ENCODE measurements at regions not wholly inside any gene's neighbourhood (a gene's known extent, or its start where the extent isn't known, plus 50 kb on each side); places are given as distances from the start of the nearest gene placed in this dataset.
"Not testable (repeated sequence)": the region's sequence is repeated elsewhere in the genome, so short reads cannot be mapped to it uniquely, and the experiment has no call there.

GRCh38 chr14:106021832-106022231 lies 495.4 kb downstream of the TMEM121 start:
- H3K4me3 ChIP-seq (ENCODE audit: extremely low read depth, insufficient read depth, low read length, poor library complexity, severe bottlenecking) = no peak overlapping the region
- H3K27ac ChIP-seq (ENCODE audit: low read depth, low read length, severe bottlenecking) = no peak overlapping the region
- WGBS, 2 experiments (ENCODE audit: insufficient coverage in 2 of 2) = 40% methylated on average over 1 of the region's 3 CpGs; no CpG with 5 or more reads in 1 of the 2 experiments
- no peaks in the 10 kb centered on the region for H3K4me1 ChIP-seq (ENCODE audit: control insufficient read depth, insufficient read depth, low read length, poor library complexity, severe bottlenecking)
- peaks cover 6% of the 10 kb centered on the region for H3K9me3 ChIP-seq (ENCODE audit: control insufficient read depth, low read length)
- H3K36me3 ChIP-seq (ENCODE audit: control insufficient read depth, insufficient read depth, low read length) = no peaks in the 10 kb centered on the region

DNA sequence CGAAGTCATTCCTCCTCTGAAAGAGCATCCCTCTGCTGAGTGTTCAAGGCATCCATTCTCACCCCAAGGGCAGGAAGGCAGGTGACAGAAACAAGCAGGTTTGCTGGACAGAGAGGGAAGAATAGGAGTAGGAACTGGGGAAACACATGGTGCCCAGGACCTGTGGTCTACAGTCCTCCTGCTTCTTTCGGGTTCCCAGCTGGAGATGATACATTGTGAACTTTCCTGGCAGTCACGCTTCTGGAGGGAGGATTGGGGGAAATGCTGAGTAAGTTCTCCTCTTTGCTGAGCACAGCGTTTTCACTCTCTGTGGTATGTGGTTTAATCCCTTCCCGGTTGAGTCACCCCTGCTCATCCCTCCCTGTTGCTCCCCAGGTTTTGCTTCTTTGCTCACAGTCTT lies 496.3 kb downstream of the TMEM121 start:
- not testable (repeated sequence) for H3K36me3 ChIP-seq (ENCODE audit: control insufficient read depth, insufficient read depth, low read length); H3K4me3 ChIP-seq (ENCODE audit: extremely low read depth, insufficient read depth, low read length, poor library complexity, severe bottlenecking); H3K27ac ChIP-seq (ENCODE audit: low read depth, low read length, severe bottlenecking); H3K4me1 ChIP-seq (ENCODE audit: control insufficient read depth, insufficient read depth, low read length, poor library complexity, severe bottlenecking); H3K9me3 ChIP-seq (ENCODE audit: control insufficient read depth, low read length)
- WGBS, 2 experiments (ENCODE audit: insufficient coverage in 2 of 2) = 100% methylated on average over 1 of the region's 5 CpGs; no CpG with 5 or more reads in 1 of the 2 experiments

DNA sequence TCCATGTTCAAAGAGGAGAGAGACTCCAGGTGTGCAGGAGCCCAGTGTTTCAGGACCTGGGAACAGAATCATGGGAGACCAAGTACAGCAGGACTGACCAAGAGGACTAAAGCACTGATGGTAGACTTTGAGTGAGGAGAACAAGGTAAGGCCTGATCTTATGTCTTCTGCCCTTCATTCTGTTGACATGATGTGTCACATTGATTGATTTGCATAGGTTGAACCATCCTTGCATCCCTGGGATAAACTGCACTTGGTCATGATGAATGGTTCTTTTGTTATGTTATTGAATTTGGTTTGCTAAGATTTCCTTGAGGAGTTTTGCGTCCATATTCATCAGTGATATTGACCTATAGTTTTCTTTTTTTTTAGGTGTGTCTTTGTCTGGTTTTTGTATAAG lies 497.0 kb downstream of the TMEM121 start:
- no peaks in the 10 kb centered on the region for H3K4me1 ChIP-seq (ENCODE audit: control insufficient read depth, insufficient read depth, low read length, poor library complexity, severe bottlenecking)
- no CpG with 5 or more reads among the region's 1 CpG for WGBS, 2 experiments (ENCODE audit: insufficient coverage in 2 of 2)
- H3K36me3 ChIP-seq (ENCODE audit: control insufficient read depth, insufficient read depth, low read length) = no peaks in the 10 kb centered on the region
- H3K27ac ChIP-seq (ENCODE audit: low read depth, low read length, severe bottlenecking) = no peak overlapping the region
- H3K9me3 ChIP-seq (ENCODE audit: control insufficient read depth, low read length) = peaks cover 10% of the 10 kb centered on the region
- H3K4me3 ChIP-seq (ENCODE audit: extremely low read depth, insufficient read depth, low read length, poor library complexity, severe bottlenecking) = no peak overlapping the region

DNA sequence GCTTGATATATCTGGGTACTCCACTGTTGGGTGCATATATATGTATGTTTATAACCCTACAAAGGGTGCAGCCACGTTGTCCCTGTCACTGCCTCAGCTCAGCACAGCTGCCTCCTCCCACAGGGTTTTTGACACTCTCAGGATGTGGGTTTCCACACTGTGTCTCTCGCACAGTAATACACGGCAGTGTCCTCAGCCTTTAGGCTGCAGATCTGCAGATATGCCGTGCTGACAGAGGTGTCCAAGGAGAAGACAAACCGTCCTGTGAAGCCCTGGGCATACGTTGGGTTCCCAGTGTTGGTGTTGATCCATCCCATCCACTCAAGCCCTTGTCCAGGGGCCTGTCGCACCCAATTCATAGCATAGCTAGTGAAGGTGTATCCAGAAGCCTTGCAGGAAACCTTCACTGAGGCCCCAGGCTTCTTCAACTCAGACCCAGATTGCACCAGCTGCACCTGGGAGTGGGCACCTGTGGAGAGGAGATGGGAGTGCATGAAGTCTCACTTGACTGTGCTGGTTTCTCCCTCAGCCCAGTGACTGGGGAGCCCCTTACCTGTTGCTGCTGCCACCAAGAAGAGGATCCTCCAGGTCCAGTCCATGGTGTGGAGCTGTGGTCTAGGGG lies 498.7 kb downstream of the TMEM121 start:
- 80% methylated on average over 1 to 4 of the region's 7 CpGs for WGBS, 2 experiments (ENCODE audit: insufficient coverage in 2 of 2)
- Histone ChIP-seq H3K27ac (ENCODE audit: low read depth, low read length, severe bottlenecking) (no peak overlapping the region), H3K4me3 (ENCODE audit: extremely low read depth, insufficient read depth, low read length, poor library complexity, severe bottlenecking) (no peak overlapping the region), H3K4me1 (ENCODE audit: control insufficient read depth, insufficient read depth, low read length, poor library complexity, severe bottlenecking) (no peaks in the 10 kb centered on the region), H3K36me3 (ENCODE audit: control insufficient read depth, insufficient read depth, low read length) (no peaks in the 10 kb centered on the region), H3K9me3 (ENCODE audit: control insufficient read depth, low read length) (peaks cover 21% of the 10 kb centered on the region)

DNA sequence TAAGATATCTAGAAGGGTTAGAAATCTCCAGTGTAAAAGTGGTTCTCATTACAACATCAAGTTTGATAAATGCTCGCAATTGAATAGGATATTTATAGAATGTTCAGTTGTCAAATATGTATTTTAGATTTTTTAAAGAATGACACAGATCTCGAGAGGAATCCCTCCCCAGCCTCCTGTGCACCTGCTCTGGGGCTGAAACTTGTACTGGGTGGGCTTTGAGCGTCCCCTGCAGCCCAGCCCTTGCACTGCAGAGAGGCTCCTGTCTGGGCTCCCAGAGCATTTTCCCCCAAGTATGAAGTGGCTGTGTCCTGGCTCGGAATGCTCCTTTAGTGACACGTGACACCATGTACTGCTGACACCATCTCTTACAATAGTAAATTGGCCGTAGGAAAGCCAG lies 499.6 kb downstream of the TMEM121 start:
- no peak overlapping the region for H3K27ac ChIP-seq (ENCODE audit: low read depth, low read length, severe bottlenecking)
- WGBS, 2 experiments (ENCODE audit: insufficient coverage in 2 of 2) = 20 to 42% methylated on average over 1 to 5 of the region's 6 CpGs
- H3K9me3 ChIP-seq (ENCODE audit: control insufficient read depth, low read length) = peaks cover 29% of the 10 kb centered on the region
- no peak overlapping the region for H3K4me3 ChIP-seq (ENCODE audit: extremely low read depth, insufficient read depth, low read length, poor library complexity, severe bottlenecking)
- H3K36me3 ChIP-seq (ENCODE audit: control insufficient read depth, insufficient read depth, low read length) = no peaks in the 10 kb centered on the region
- no peaks in the 10 kb centered on the region for H3K4me1 ChIP-seq (ENCODE audit: control insufficient read depth, insufficient read depth, low read length, poor library complexity, severe bottlenecking)

- not testable (repeated sequence) for H3K4me1 ChIP-seq (ENCODE audit: control insufficient read depth, insufficient read depth, low read length, poor library complexity, severe bottlenecking); H3K36me3 ChIP-seq (ENCODE audit: control insufficient read depth, insufficient read depth, low read length); H3K27ac ChIP-seq (ENCODE audit: low read depth, low read length, severe bottlenecking); H3K4me3 ChIP-seq (ENCODE audit: extremely low read depth, insufficient read depth, low read length, poor library complexity, severe bottlenecking)
- WGBS, 2 experiments (ENCODE audit: insufficient coverage in 2 of 2) = 49 to 59% methylated on average over 2 to 4 of the region's 6 CpGs
- H3K9me3 ChIP-seq (ENCODE audit: control insufficient read depth, low read length) = peaks cover 35% of the 10 kb centered on the region
These were observed 501.4 kb downstream of the TMEM121 start for GRCh38 chr14:106027759-106028158.

- Histone ChIP-seq H3K9me3 (ENCODE audit: control insufficient read depth, low read length) (peaks cover 52% of the 10 kb centered on the region), H3K4me1 (ENCODE audit: control insufficient read depth, insufficient read depth, low read length, poor library complexity, severe bottlenecking) (no peaks in the 10 kb centered on the region), H3K36me3 (ENCODE audit: control insufficient read depth, insufficient read depth, low read length) (no peaks in the 10 kb centered on the region), H3K27ac (ENCODE audit: low read depth, low read length, severe bottlenecking) (no peak overlapping the region), H3K4me3 (ENCODE audit: extremely low read depth, insufficient read depth, low read length, poor library complexity, severe bottlenecking) (no peak overlapping the region)
- WGBS, 2 experiments (ENCODE audit: insufficient coverage in 2 of 2) = 43 to 83% methylated on average over 1 of the region's 4 CpGs
These were observed 503.6 kb downstream of the TMEM121 start for GRCh38 chr14:106029959-106030358.

- no peak overlapping the region for H3K27ac ChIP-seq (ENCODE audit: low read depth, low read length, severe bottlenecking)
- H3K36me3 ChIP-seq (ENCODE audit: control insufficient read depth, insufficient read depth, low read length) = no peaks in the 10 kb centered on the region
- no peak overlapping the region for H3K4me3 ChIP-seq (ENCODE audit: extremely low read depth, insufficient read depth, low read length, poor library complexity, severe bottlenecking)
- peaks cover 60% of the 10 kb centered on the region for H3K9me3 ChIP-seq (ENCODE audit: control insufficient read depth, low read length)
- WGBS, 2 experiments (ENCODE audit: insufficient coverage in 2 of 2) = 88% methylated on average over 3 of the region's 6 CpGs; no CpG with 5 or more reads in 1 of the 2 experiments
- no peaks in the 10 kb centered on the region for H3K4me1 ChIP-seq (ENCODE audit: control insufficient read depth, insufficient read depth, low read length, poor library complexity, severe bottlenecking)
These were observed 511.0 kb downstream of the TMEM121 start for GRCh38 chr14:106037380-106037779.

DNA sequence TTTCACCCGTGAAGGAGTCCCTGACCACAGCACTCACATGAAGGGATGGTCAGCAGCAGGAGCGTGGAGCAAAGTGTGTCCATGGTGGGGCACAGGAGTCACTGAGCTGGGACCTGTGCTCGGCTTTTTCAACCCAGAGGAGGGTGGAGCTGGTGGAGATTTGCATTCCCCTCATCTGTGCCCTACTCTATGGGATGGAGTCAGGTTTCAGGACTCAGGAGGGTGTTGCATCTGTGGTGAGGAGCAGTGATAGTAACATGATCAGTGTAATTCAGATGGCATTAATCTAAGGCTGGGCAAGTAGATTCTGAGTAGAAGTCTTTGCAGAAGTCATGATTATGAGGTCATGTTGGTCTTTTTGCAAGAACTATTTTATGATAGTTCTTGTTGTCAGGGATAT lies 511.9 kb downstream of the TMEM121 start:
- 41 to 52% methylated on average over 3 of the region's 3 CpGs for WGBS, 2 experiments (ENCODE audit: insufficient coverage in 2 of 2)
- peaks cover 53% of the 10 kb centered on the region for H3K9me3 ChIP-seq (ENCODE audit: control insufficient read depth, low read length)
- H3K4me3 ChIP-seq (ENCODE audit: extremely low read depth, insufficient read depth, low read length, poor library complexity, severe bottlenecking) = no peak overlapping the region
- H3K4me1 ChIP-seq (ENCODE audit: control insufficient read depth, insufficient read depth, low read length, poor library complexity, severe bottlenecking) = no peaks in the 10 kb centered on the region
- no peak overlapping the region for H3K27ac ChIP-seq (ENCODE audit: low read depth, low read length, severe bottlenecking)
- no peaks in the 10 kb centered on the region for H3K36me3 ChIP-seq (ENCODE audit: control insufficient read depth, insufficient read depth, low read length)

DNA sequence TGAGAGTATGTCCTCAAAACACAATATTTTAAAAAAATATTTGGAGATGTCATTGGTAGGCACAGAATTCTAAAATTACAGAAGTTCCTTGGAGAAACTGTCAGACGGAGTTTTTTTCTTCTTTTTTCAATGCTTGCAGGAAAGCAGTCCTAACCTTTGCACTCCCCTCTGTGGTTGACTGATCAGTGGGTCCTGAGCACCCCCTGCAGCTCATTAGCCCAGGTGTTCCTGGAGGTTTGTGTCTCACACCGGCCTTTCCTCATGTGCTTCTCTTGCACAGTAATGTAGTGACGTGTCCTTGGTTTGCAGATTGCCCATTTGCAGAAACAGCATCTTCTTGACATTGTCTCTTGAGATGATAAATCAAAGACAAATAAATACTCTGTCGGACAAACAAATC lies 513.0 kb downstream of the TMEM121 start:
- Histone ChIP-seq H3K4me1 (ENCODE audit: control insufficient read depth, insufficient read depth, low read length, poor library complexity, severe bottlenecking) (no peaks in the 10 kb centered on the region), H3K27ac (ENCODE audit: low read depth, low read length, severe bottlenecking) (no peak overlapping the region), H3K9me3 (ENCODE audit: control insufficient read depth, low read length) (peaks cover 48% of the 10 kb centered on the region), H3K4me3 (ENCODE audit: extremely low read depth, insufficient read depth, low read length, poor library complexity, severe bottlenecking) (no peak overlapping the region), H3K36me3 (ENCODE audit: control insufficient read depth, insufficient read depth, low read length) (no peaks in the 10 kb centered on the region)
- WGBS, 2 experiments (ENCODE audit: insufficient coverage in 2 of 2) = 65 to 73% methylated on average over 3 to 4 of the region's 4 CpGs

DNA sequence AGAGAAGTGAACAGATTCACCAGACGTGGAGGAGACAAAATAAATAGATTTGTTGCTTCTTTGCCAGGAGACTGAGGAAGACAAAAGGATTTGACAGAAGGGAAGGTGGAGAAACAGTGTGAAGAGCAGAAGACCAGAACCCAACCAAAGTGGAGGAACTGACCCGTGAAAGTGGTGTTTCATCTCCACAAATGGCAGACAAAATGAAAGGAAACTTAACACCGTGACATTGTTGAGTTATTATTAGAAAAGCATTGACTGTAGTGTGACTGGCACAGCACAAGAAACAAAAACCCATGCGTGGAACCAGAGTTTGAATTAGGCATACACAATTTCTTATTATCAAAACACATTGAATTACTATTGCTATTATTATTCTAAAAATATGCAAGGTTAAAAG lies 518.1 kb downstream of the TMEM121 start:
- WGBS, 2 experiments (ENCODE audit: insufficient coverage in 2 of 2) = 55 to 73% methylated on average over 2 to 3 of the region's 4 CpGs

More for the DNA sequence above, 518.1 kb downstream of the TMEM121 start:
- peaks cover 52% of the 10 kb centered on the region for H3K9me3 ChIP-seq (ENCODE audit: control insufficient read depth, low read length)
- H3K36me3 ChIP-seq (ENCODE audit: control insufficient read depth, insufficient read depth, low read length) = no peaks in the 10 kb centered on the region
- no peak overlapping the region for H3K27ac ChIP-seq (ENCODE audit: low read depth, low read length, severe bottlenecking)
- H3K4me3 ChIP-seq (ENCODE audit: extremely low read depth, insufficient read depth, low read length, poor library complexity, severe bottlenecking) = no peak overlapping the region
- H3K4me1 ChIP-seq (ENCODE audit: control insufficient read depth, insufficient read depth, low read length, poor library complexity, severe bottlenecking) = no peaks in the 10 kb centered on the region
